ENCODE measurements at regions not wholly inside any gene's neighbourhood (a gene's known extent, or its start where the extent isn't known, plus 50 kb on each side); places are given as distances from the start of the nearest gene placed in this dataset.

- no peak for DNase-seq (ENCODE audit: low read depth, low spot score)
These were observed 642.9 kb downstream of the AJAP1 start for GRCh38 chr1:5297180-5297885.

GRCh38 chr1:5296557-5297179, 642.3 kb downstream of the AJAP1 start:
- DNase-seq (ENCODE audit: low read depth, low spot score): no peak

- no peak for DNase-seq (ENCODE audit: low read depth, low spot score)
These were observed 641.7 kb downstream of the AJAP1 start for GRCh38 chr1:5296095-5296494.

DNA sequence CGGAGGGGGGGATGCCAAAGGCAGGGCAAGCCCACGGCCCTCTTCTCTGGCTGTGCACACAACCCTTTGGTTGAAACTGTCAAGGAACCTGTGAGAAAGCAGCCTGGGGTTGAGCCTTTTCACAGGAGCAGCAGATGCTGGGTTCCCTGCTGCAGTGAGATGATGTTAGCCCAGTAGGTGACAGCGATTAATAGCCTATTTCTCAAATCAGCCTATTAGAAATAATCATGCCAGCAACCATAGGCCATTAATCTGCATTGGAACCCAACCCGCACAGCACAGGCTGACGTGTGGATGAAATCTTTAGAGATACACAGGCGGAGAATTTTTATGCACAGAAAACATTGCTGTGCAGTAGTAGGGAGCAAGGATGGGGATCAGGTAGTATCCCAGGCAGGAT, 637.5 kb downstream of the AJAP1 start:
- DNase-seq (ENCODE audit: low read depth, low spot score): no peak

DNA sequence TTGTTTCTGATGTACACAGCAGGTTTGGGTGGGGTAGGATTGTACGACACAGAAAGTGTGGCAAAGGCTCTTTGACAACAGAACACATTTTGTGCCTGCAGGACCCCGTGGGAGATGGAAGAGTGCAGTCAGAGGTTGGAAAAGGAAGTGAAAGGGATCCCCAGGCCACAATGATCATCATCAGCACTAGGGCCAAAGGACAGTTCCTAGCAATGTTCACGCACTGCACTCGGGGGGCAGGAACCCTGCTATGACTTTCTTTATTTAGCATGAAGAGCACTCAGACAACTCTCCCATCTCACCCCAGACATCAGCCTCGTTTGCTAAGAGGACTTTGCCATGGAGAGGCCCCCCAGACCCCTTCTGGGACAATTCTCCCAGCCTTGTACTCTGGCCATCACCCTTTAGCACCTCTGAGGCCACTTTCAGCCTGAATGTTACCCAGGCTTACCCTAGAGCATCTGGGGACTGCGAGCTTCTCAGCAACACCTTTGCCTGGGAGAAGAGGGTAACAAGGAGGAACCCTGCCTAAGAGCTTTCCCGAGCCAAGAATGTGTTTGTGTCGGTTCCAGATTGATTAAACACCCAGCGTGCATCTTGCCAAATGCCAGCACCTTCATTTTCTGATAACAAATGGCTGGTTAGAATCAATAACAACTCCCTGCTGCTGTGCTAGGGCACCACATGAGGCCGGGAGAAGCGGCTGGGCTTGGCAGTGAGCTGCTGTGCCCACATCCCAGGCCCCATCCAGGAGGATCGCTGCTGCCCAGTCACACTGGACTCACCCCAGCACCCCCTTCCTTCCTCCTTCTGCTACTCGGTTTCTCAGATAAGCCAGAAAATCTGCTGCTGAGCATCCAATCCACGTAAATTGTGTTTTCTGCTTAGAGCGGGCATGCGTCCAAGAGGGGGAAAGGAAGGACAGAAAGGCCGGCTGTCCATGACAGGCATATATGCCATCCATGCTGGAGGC, 633.1 kb downstream of the AJAP1 start:
- DNase-seq (ENCODE audit: low read depth, low spot score): no peak

GRCh38 chr1:5286244-5286643, 631.8 kb downstream of the AJAP1 start:
- DNase-seq (ENCODE audit: low read depth, low spot score): no peak

GRCh38 chr1:5274527-5274926, 620.1 kb downstream of the AJAP1 start:
- no peak for DNase-seq (ENCODE audit: low read depth, low spot score)

DNA sequence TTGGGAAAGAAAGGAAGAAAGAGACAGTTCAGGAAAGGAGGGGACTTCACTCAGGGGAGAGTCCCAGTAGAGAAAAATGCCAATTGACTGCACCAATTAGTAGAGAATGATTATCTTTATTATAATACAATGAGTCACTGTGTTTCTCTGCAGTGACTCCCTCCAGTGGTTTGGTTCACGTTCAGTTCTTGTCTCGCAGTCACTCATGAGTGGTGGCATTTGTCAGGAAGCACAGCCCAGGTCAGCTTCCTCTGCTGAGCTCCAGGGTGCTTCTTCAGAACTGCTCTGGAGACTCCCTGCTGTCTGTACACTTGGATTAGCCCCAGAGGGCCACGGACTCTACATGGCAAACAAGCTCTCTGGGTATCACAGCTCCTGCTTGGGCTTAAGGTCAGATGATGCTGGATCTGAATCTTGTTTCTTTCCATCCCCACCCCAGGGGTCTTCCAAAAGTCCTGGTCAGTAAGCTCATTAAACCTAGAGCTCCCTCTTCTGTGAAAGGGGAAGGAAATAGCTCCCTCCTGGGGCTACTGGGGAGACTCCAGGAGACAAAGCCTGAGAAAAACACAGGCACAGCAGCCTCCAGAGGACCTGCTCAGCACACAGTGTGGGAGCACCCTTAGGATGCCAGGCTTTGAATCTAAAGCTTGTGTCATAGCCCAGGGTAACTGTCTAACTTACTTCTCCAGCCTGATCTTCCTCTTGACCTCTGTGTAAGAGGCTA, 619.0 kb downstream of the AJAP1 start:
- DNase-seq (ENCODE audit: low read depth, low spot score): no peak

- DNase-seq (ENCODE audit: low read depth, low spot score): no peak
These were observed 617.9 kb downstream of the AJAP1 start for GRCh38 chr1:5272325-5272724.

DNA sequence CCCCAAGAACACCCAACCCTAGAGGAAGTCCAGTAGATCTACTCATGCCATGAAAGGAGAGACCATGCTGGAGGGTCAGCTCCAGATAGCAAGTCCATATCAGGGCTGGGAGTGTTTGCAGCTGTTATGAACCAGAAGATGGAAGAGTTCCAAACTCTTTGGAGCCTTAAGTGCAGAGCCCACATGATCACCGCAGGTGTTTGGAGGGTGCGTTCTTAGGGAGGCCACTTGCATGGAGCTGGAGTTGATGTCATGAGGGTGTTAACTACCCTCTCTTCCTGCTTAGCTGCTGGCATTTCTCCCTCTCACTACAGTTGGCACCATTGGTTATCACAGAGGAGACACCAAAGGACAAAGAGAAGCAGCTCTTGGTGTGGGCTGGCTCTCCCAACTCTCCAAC, 616.9 kb downstream of the AJAP1 start:
- DNase-seq (ENCODE audit: low read depth, low spot score): no peak

DNA sequence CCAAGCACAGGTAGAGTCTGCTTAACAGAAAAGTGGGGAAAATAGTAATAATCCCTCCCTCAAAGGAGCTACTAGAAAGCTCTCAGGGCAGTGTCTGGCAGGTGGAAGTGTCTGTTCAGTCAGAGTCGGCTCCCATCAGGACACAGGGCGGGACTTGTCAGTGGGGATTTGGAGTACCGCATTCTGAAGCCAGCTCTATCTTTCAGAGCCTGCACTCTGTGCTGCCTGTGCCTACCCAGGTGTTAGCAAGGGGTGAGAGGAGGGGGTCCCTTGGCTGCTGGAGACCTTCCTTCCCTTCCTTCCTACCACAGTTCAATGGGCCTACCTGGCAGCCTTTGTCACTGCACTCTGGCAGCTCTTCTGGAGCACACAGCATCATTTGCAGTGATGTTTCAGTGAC, 615.5 kb downstream of the AJAP1 start:
- no peak for DNase-seq (ENCODE audit: low read depth, low spot score)

DNA sequence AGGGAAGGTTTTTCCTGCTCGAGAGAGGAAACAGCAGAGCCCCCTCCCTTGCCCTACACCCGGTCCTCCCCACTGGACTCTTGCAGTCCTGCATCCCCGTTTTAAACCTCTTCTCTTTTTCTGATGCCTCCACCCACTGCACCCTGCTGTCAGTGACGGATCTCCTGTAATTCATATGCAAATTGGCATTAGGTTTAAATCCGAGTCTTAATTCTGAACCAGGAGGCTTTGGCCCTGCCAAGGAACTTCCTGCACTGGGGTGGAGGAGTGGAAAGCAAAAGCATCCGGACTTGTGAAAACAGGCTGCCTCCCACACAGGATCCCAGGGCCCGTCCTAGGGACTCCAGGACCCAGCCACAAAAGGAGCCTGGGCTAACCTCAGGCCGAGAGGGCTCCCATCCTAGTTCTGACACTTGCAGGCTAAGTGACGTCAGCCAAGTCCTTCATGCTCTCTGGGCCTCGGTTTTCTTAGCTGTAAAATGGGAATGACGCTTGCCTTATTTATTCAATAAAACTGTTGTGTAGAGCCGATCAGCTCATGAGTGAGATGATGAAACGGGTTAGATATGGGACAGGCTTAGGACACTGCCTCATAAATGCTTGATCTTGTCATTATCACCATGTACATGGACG, 613.3 kb downstream of the AJAP1 start:
- no peak for DNase-seq (ENCODE audit: low read depth, low spot score)

- no peak for DNase-seq (ENCODE audit: low read depth, low spot score)
These were observed 611.1 kb downstream of the AJAP1 start for GRCh38 chr1:5265438-5266075.

DNA sequence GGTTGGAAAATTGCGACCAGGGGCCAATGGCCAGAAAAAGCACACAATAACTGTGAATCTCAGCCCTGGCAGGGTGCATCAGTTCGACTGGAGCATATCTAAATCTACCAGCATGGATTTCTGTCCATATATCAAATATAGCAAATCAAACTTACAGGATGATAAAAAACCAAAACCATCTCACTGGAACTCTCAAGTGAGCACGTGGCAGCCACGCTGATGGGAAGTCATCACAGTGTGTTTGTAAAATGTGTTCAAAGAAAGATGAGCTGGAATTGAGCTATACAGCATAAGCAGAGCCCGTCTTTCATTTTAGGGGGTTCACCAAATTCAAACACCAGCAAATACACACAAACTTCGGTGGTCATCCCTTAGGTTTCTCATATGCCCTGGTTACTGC, 610.1 kb downstream of the AJAP1 start:
- DNase-seq (ENCODE audit: low read depth, low spot score): no peak

DNA sequence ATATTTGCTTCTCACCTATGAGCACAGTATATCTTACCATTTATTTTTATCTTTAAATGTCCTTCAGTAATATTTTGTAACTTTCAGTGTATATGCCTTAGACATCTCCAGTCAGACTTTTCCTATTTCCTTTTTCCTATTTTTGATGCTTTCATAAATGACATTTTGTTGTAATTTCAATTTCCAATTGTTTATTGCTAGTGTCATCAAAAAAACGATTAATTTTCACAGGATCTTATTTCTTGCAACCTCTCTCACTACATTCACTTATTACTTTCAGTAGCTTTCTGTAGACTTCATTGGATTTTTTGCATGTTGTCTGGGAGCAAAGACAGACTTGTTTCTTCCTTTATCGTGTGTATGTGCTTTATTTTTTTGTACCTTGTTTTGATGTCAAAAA, 602.4 kb downstream of the AJAP1 start:
- no peak for DNase-seq (ENCODE audit: low read depth, low spot score)

- DNase-seq (ENCODE audit: low read depth, low spot score): no peak
These were observed 600.6 kb downstream of the AJAP1 start for GRCh38 chr1:5254975-5255374.

DNA sequence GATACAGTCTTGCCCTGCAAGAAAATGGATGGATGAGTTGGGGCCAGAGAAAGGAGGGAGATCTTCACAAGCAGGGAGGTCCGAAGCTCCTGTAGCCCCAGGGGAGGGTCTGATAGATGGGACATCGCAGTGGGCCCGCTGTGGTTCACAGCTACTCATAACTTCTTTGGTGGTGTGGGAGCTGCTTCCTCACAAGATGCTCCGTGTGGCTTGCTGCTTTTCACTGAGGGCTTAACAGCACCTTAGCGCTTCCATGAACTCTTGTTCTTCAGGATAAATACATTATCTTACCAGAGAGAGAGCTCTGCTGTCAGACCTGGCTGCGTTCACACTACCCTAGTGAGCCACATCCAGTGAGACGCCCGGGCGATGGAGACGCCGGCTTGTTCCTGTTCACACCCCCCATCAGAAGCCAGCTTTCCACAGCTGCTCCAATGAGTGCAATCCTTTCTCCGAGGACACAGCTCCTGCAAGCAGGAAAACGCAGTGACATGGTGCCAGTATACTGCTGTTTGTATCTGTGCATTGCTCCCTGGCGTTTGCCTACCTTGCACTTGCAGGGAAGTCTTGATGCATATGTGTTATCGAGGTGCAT, 599.8 kb downstream of the AJAP1 start:
- no peak for DNase-seq (ENCODE audit: low read depth, low spot score)

DNA sequence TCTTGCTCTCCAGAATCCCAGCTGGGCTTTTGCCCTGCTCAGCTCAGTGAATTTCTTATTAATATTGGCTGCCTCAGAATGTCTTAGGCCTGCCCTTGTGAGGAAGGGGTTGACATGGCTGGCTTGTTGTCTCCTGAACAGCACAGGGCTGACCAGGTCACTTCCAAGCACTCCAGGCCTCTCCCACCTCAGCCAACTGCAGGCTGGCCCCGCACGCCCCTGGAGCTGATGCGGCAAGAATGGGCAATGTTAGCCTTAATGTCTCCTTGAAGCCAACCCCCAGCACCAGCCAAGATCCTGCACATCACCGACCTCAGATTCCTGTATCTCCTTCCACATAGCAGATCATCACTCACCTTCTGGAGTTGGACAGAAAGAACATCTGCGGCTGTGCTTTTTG, 598.6 kb downstream of the AJAP1 start:
- DNase-seq (ENCODE audit: low read depth, low spot score): no peak

DNA sequence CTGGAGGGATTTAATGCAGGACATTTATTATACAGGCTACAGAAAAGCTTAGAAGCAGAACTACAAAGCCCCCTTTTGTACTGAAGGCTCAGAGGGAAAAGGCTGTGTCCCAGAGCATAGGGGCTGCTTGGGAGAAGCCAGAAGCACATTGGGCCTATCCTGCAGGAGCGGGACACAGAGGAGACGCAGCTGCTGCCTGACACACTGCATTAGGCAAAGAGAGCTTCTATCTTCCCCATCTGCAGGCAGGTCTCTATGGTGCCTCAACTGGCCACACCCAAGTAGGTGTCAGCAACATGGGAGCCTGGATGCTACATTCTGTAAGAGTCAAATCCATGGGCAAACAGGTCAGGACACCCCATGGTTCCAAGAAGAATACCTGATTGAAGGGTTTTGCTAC, 595.9 kb downstream of the AJAP1 start:
- no peak for DNase-seq (ENCODE audit: low read depth, low spot score)

- no peak for DNase-seq (ENCODE audit: low read depth, low spot score)
These were observed 590.9 kb downstream of the AJAP1 start for GRCh38 chr1:5245348-5245747.
